ENCODE measurements at regions not wholly inside any gene's neighbourhood (a gene's known extent, or its start where the extent isn't known, plus 50 kb on each side); places are given as distances from the start of the nearest gene placed in this dataset.
"Not testable (repeated sequence)": the region's sequence is repeated elsewhere in the genome, so short reads cannot be mapped to it uniquely, and the experiment has no call there.

GRCh38 chr3:139226731-139227130 lies 117.1 kb upstream of the MRPS22 start:
- ATAC-seq (replicated peaks in 6 of 8), result no peak
- 43 to 70% methylated on average over 1 to 2 of the region's 3 CpGs; no CpG with 5 or more reads in 8 of the 10 experiments for WGBS, 10 experiments
- in situ Hi-C loops (cut with MboI; ENCODE audit: low pct_unique_long_range_greater_than_20kb in 2 of 9, low sequenced_read_pairs in 9 of 9, unreplicated experiment in 9 of 9), result no loop called here
- Histone ChIP-seq H3K4me1 (replicated peaks in 1 of 2) (no peaks in the 10 kb centered on the region), H3K4me3 (no peak overlapping the region), H3K27ac (no peak overlapping the region)

GRCh38 chr3:139227165-139227564 lies 116.7 kb upstream of the MRPS22 start:
- peak in 1 of 8 experiments; percentile 25 for ATAC-seq (replicated peaks in 6 of 8)
- in situ Hi-C loops (cut with MboI; ENCODE audit: low pct_unique_long_range_greater_than_20kb in 2 of 9, low sequenced_read_pairs in 9 of 9, unreplicated experiment in 9 of 9), result no loop called here
- no CpG with 5 or more reads among the region's 1 CpG for WGBS, 10 experiments

GRCh38 chr3:139227827-139228226 lies 116.0 kb upstream of the MRPS22 start:
- Histone ChIP-seq H3K4me3 (no peak overlapping the region), H3K4me1 (replicated peaks in 1 of 2) (no peaks in the 10 kb centered on the region), H3K27ac (no peak overlapping the region)
- ATAC-seq (replicated peaks in 6 of 8), result no peak
- in situ Hi-C loops (cut with MboI; ENCODE audit: low pct_unique_long_range_greater_than_20kb in 2 of 9, low sequenced_read_pairs in 9 of 9, unreplicated experiment in 9 of 9), result no loop called here
- 6 to 100% (median 48%) methylated on average over 1 to 4 of the region's 4 CpGs; no CpG with 5 or more reads in 2 of the 10 experiments for WGBS, 10 experiments

More at GRCh38 chr3:139227165-139227564, 116.7 kb upstream of the MRPS22 start:
- H3K27ac ChIP-seq, result no peak overlapping the region
- H3K4me1 ChIP-seq (replicated peaks in 1 of 2), result no peaks in the 10 kb centered on the region
- no peak overlapping the region for H3K4me3 ChIP-seq

- no peaks in the 10 kb centered on the region for H3K4me1 ChIP-seq (replicated peaks in 1 of 2)
- no peak overlapping the region for H3K27ac ChIP-seq
- ATAC-seq (replicated peaks in 6 of 8), result peak in 1 of 8 experiments; percentile 20
- in situ Hi-C loops (cut with MboI; ENCODE audit: low pct_unique_long_range_greater_than_20kb in 2 of 9, low sequenced_read_pairs in 9 of 9, unreplicated experiment in 9 of 9), result no loop called here
- 17 to 100% (median 89%) methylated on average over 1 to 7 of the region's 8 CpGs; no CpG with 5 or more reads in 2 of the 10 experiments for WGBS, 10 experiments
- H3K4me3 ChIP-seq, result no peak overlapping the region
Measured at GRCh38 chr3:139230391-139230790, 113.4 kb upstream of the MRPS22 start.

- H3K4me1 ChIP-seq (replicated peaks in 1 of 2), result no peaks in the 10 kb centered on the region
- H3K4me3 ChIP-seq, result no peak overlapping the region
- no peak for ATAC-seq (replicated peaks in 6 of 8)
- in situ Hi-C loops (cut with MboI; ENCODE audit: low pct_unique_long_range_greater_than_20kb in 2 of 9, low sequenced_read_pairs in 9 of 9, unreplicated experiment in 9 of 9), result no loop called here
- no peak overlapping the region for H3K27ac ChIP-seq
- WGBS, 10 experiments, result 73 to 100% (median 88%) methylated on average over 1 to 4 of the region's 5 CpGs; no CpG with 5 or more reads in 1 of the 10 experiments
Measured at GRCh38 chr3:139231555-139232281, 112.1 kb upstream of the MRPS22 start.

- H3K27ac ChIP-seq; H3K4me3 ChIP-seq; ATAC-seq (replicated peaks in 6 of 8); H3K4me1 ChIP-seq (replicated peaks in 1 of 2); in situ Hi-C loops (cut with MboI; ENCODE audit: low pct_unique_long_range_greater_than_20kb in 2 of 9, low sequenced_read_pairs in 9 of 9, unreplicated experiment in 9 of 9): not testable (repeated sequence)
- WGBS, 10 experiments, result 80 to 100% (median 100%) methylated on average over 1 to 3 of the region's 3 CpGs; no CpG with 5 or more reads in 5 of the 10 experiments
Measured at GRCh38 chr3:139232341-139232740, 111.5 kb upstream of the MRPS22 start.

GRCh38 chr3:139234491-139234890 lies 109.3 kb upstream of the MRPS22 start:
- Histone ChIP-seq H3K4me3 (no peak overlapping the region), H3K4me1 (replicated peaks in 1 of 2) (no peaks in the 10 kb centered on the region), H3K27ac (no peak overlapping the region)
- 62 to 100% (median 100%) methylated on average over 1 to 3 of the region's 3 CpGs; no CpG with 5 or more reads in 3 of the 10 experiments for WGBS, 10 experiments
- ATAC-seq (replicated peaks in 6 of 8), result no peak
- in situ Hi-C loops (cut with MboI; ENCODE audit: low pct_unique_long_range_greater_than_20kb in 2 of 9, low sequenced_read_pairs in 9 of 9, unreplicated experiment in 9 of 9), result no loop called here

- no peak overlapping the region for H3K27ac ChIP-seq
- ATAC-seq (replicated peaks in 6 of 8), result no peak
- no peak overlapping the region for H3K4me3 ChIP-seq
- WGBS, 10 experiments, result 67% methylated on average over 1 of the region's 1 CpG; no CpG with 5 or more reads in 9 of the 10 experiments
- in situ Hi-C loops (cut with MboI; ENCODE audit: low pct_unique_long_range_greater_than_20kb in 2 of 9, low sequenced_read_pairs in 9 of 9, unreplicated experiment in 9 of 9), result no loop called here
- no peaks in the 10 kb centered on the region for H3K4me1 ChIP-seq (replicated peaks in 1 of 2)
Measured at GRCh38 chr3:139235192-139235591, 108.6 kb upstream of the MRPS22 start.

- WGBS, 10 experiments, result 0 to 100% (median 76%) methylated on average over 1 to 3 of the region's 3 CpGs; no CpG with 5 or more reads in 1 of the 10 experiments
- Histone ChIP-seq H3K27ac (no peak overlapping the region), H3K4me1 (replicated peaks in 1 of 2) (no peaks in the 10 kb centered on the region), H3K4me3 (no peak overlapping the region)
- in situ Hi-C loops (cut with MboI; ENCODE audit: low pct_unique_long_range_greater_than_20kb in 2 of 9, low sequenced_read_pairs in 9 of 9, unreplicated experiment in 9 of 9), result no loop called here
- no peak for ATAC-seq (replicated peaks in 6 of 8)
Measured at GRCh38 chr3:139236336-139236735, 107.5 kb upstream of the MRPS22 start.

- in situ Hi-C loops (cut with MboI; ENCODE audit: low pct_unique_long_range_greater_than_20kb in 2 of 9, low sequenced_read_pairs in 9 of 9, unreplicated experiment in 9 of 9), result no loop called here
- Histone ChIP-seq H3K27ac (no peak overlapping the region), H3K4me1 (replicated peaks in 1 of 2) (no peaks in the 10 kb centered on the region), H3K4me3 (no peak overlapping the region)
- 18 to 100% (median 71%) methylated on average over 2 to 8 of the region's 12 CpGs for WGBS, 10 experiments
- ATAC-seq (replicated peaks in 6 of 8), result peak in 2 of 8 experiments; percentile 77 to 80
Measured at GRCh38 chr3:139238281-139239030, 105.4 kb upstream of the MRPS22 start.

GRCh38 chr3:139239550-139239949 lies 104.3 kb upstream of the MRPS22 start:
- Histone ChIP-seq H3K27ac (no peak overlapping the region), H3K4me1 (replicated peaks in 1 of 2) (no peaks in the 10 kb centered on the region), H3K4me3 (no peak overlapping the region)
- ATAC-seq (replicated peaks in 6 of 8), result peak in 2 of 8 experiments; percentile 57
- in situ Hi-C loops (cut with MboI; ENCODE audit: low pct_unique_long_range_greater_than_20kb in 2 of 9, low sequenced_read_pairs in 9 of 9, unreplicated experiment in 9 of 9), result no loop called here

- ATAC-seq (replicated peaks in 6 of 8), result no peak
- H3K4me3 ChIP-seq, result no peak overlapping the region
- H3K27ac ChIP-seq, result no peak overlapping the region
- WGBS, 10 experiments, result 43 to 95% (median 79%) methylated on average over 1 to 2 of the region's 2 CpGs
- H3K4me1 ChIP-seq (replicated peaks in 1 of 2), result no peaks in the 10 kb centered on the region
- in situ Hi-C loops (cut with MboI; ENCODE audit: low pct_unique_long_range_greater_than_20kb in 2 of 9, low sequenced_read_pairs in 9 of 9, unreplicated experiment in 9 of 9), result no loop called here
Measured at GRCh38 chr3:139241783-139242182, 102.0 kb upstream of the MRPS22 start.

GRCh38 chr3:139243710-139244109 lies 100.1 kb upstream of the MRPS22 start:
- Histone ChIP-seq H3K4me1 (replicated peaks in 1 of 2) (no peaks in the 10 kb centered on the region), H3K27ac (no peak overlapping the region), H3K4me3 (no peak overlapping the region)
- peak in 2 of 8 experiments; percentile 32 to 53 for ATAC-seq (replicated peaks in 6 of 8)
- in situ Hi-C loops (cut with MboI; ENCODE audit: low pct_unique_long_range_greater_than_20kb in 2 of 9, low sequenced_read_pairs in 9 of 9, unreplicated experiment in 9 of 9), result no loop called here
- WGBS, 10 experiments, result 25 to 79% (median 68%) methylated on average over 2 to 4 of the region's 4 CpGs; no CpG with 5 or more reads in 1 of the 10 experiments
